ENCODE measurements at regions not wholly inside any gene's neighbourhood (a gene's known extent, or its start where the extent isn't known, plus 50 kb on each side); places are given as distances from the start of the nearest gene placed in this dataset.

- TF ChIP-seq CTCF (IDR thresholded peaks at IDR 0.05) = no peak
- no peak overlapping the region for H3K27ac ChIP-seq (ENCODE audit: low read depth in 1 of 2, low read length in 2 of 2)
- H3K9me3 Mint-ChIP-seq = no peaks in the 10 kb centered on the region
- POLR2A ChIA-PET = no interaction called here
- CTCF ChIA-PET = no interaction called here
- peaks cover 4% of the 10 kb centered on the region for H3K27me3 Mint-ChIP-seq
- H3K36me3 Mint-ChIP-seq (ENCODE audit: low read depth) = no peaks in the 10 kb centered on the region
- ATAC-seq (ENCODE audit: poor library complexity) = no peak
- H3K4me3 Mint-ChIP-seq = no peak overlapping the region
- H3K27ac Mint-ChIP-seq = no peak overlapping the region
- intact Hi-C loops (cut with DNase I, micrococcal nuclease) = no loop called here
- H3K36me3 ChIP-seq (ENCODE audit: insufficient read depth, low read length) = no peaks in the 10 kb centered on the region
- no peaks in the 10 kb centered on the region for H3K27me3 ChIP-seq (ENCODE audit: control insufficient read depth in 1 of 2, insufficient read depth in 2 of 2, low read length in 2 of 2)
- DNase-seq = no peak
- no peaks in the 10 kb centered on the region for H3K4me1 ChIP-seq (ENCODE audit: insufficient read depth, low read length)
- H3K4me3 ChIP-seq (ENCODE audit: low read length) = no peak overlapping the region
- no peaks in the 10 kb centered on the region for H3K9me3 ChIP-seq (ENCODE audit: control insufficient read depth in 1 of 2, insufficient read depth in 1 of 2, low read length in 2 of 2)
- H3K4me1 Mint-ChIP-seq (ENCODE audit: low read depth) = no peaks in the 10 kb centered on the region
Observed at GRCh38 chr7:25726781-25727311, 425.2 kb upstream of the NFE2L3 start.

GRCh38 chr7:25727446-25727845 is 424.6 kb upstream of the NFE2L3 start:
- intact Hi-C loops (cut with DNase I, micrococcal nuclease) = no loop called here
- no peak overlapping the region for H3K27ac Mint-ChIP-seq
- Histone ChIP-seq H3K27me3 (ENCODE audit: control insufficient read depth in 1 of 2, insufficient read depth in 2 of 2, low read length in 2 of 2) (no peaks in the 10 kb centered on the region), H3K9me3 (ENCODE audit: control insufficient read depth in 1 of 2, insufficient read depth in 1 of 2, low read length in 2 of 2) (no peaks in the 10 kb centered on the region), H3K27ac (ENCODE audit: low read depth in 1 of 2, low read length in 2 of 2) (no peak overlapping the region), H3K4me3 (ENCODE audit: low read length) (no peak overlapping the region), H3K36me3 (ENCODE audit: insufficient read depth, low read length) (no peaks in the 10 kb centered on the region), H3K4me1 (ENCODE audit: insufficient read depth, low read length) (no peaks in the 10 kb centered on the region)
- ChIA-PET POLR2A (no interaction called here), CTCF (no interaction called here)
- H3K4me1 Mint-ChIP-seq (ENCODE audit: low read depth) = no peaks in the 10 kb centered on the region
- no peak overlapping the region for H3K4me3 Mint-ChIP-seq
- DNase-seq = no peak
- TF ChIP-seq CTCF (IDR thresholded peaks at IDR 0.05) = no peak
- peaks cover 4% of the 10 kb centered on the region for H3K27me3 Mint-ChIP-seq
- H3K9me3 Mint-ChIP-seq = no peaks in the 10 kb centered on the region
- no peaks in the 10 kb centered on the region for H3K36me3 Mint-ChIP-seq (ENCODE audit: low read depth)
- no peak for ATAC-seq (ENCODE audit: poor library complexity)

GRCh38 chr7:25727876-25728275 is 424.1 kb upstream of the NFE2L3 start:
- intact Hi-C loops (cut with DNase I, micrococcal nuclease) = no loop called here

More at GRCh38 chr7:25727876-25728275, 424.1 kb upstream of the NFE2L3 start:
- Mint-ChIP-seq H3K4me3 (no peak overlapping the region), H3K4me1 (ENCODE audit: low read depth) (no peaks in the 10 kb centered on the region), H3K27ac (no peak overlapping the region), H3K36me3 (ENCODE audit: low read depth) (no peaks in the 10 kb centered on the region), H3K9me3 (no peaks in the 10 kb centered on the region), H3K27me3 (peaks cover 4% of the 10 kb centered on the region)
- ChIA-PET CTCF (no interaction called here), POLR2A (no interaction called here)
- TF ChIP-seq CTCF (IDR thresholded peaks at IDR 0.05) = no peak
- Histone ChIP-seq H3K27ac (ENCODE audit: low read depth in 1 of 2, low read length in 2 of 2) (no peak overlapping the region), H3K27me3 (ENCODE audit: control insufficient read depth in 1 of 2, insufficient read depth in 2 of 2, low read length in 2 of 2) (peaks cover 0 to 2% of the 10 kb centered on the region in 2 experiments), H3K36me3 (ENCODE audit: insufficient read depth, low read length) (no peaks in the 10 kb centered on the region), H3K4me1 (ENCODE audit: insufficient read depth, low read length) (no peaks in the 10 kb centered on the region), H3K9me3 (ENCODE audit: control insufficient read depth in 1 of 2, insufficient read depth in 1 of 2, low read length in 2 of 2) (no peaks in the 10 kb centered on the region), H3K4me3 (ENCODE audit: low read length) (no peak overlapping the region)
- no peak for ATAC-seq (ENCODE audit: poor library complexity)
- no peak for DNase-seq
